Thyroid gland (tissue), 4 donors: ENCODE measurements at regions not wholly inside any gene's neighbourhood (a gene's known extent, or its start where the extent isn't known, plus 50 kb on each side); places are given as distances from the start of the nearest gene placed in this dataset.
"Not testable (repeated sequence)": the region's sequence is repeated elsewhere in the genome, so short reads cannot be mapped to it uniquely, and the experiment has no call there.

Experiments
- POLR2A ChIP-seq, 2 donors: fragments of 450-650 bp; IDR thresholded peaks; one replicate each; pipeline ENCODE4 v1.6.1; 2017; ENCODE audit warnings: antibody characterized with exemption in 2 of 2, mild to moderate bottlenecking in 2 of 2, moderate library complexity in 1 of 2
- TF ChIP-seq, protein P1 (sequence below), 6 experiments: fragments of 200-600 bp in 3 of 6; fragments of 450-650 bp in 3 of 6; sonication (generic) in 3 of 6; IDR thresholded peaks; one replicate each; pipeline ENCODE4 v1.5.1; 2016 to 2019; ENCODE audit warnings: antibody characterized with exemption in 6 of 6, mild to moderate bottlenecking in 2 of 6, inconsistent platforms in 1 of 6, moderate library complexity in 1 of 6

DNA sequence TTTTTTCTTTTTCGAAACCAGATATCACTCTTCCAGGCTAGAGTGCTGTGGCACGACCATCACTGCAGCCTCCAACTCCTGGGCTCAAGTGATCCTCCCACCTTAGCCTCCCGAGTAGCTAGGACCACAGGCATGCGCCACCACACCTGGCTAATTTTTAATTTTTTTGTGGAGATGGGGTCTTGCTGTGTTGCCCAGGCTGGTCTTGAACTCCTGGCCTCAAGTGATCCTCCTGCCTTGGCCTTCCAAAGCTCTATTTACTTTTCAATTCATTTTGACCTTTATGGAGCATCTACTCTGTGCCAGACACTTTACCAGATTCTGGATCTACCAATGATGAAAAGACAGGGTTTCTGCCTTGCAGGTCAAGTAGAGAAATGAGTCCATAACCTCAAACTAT lies 83.3 kb downstream of the NENF start:
- TF ChIP-seq, protein P1, sequence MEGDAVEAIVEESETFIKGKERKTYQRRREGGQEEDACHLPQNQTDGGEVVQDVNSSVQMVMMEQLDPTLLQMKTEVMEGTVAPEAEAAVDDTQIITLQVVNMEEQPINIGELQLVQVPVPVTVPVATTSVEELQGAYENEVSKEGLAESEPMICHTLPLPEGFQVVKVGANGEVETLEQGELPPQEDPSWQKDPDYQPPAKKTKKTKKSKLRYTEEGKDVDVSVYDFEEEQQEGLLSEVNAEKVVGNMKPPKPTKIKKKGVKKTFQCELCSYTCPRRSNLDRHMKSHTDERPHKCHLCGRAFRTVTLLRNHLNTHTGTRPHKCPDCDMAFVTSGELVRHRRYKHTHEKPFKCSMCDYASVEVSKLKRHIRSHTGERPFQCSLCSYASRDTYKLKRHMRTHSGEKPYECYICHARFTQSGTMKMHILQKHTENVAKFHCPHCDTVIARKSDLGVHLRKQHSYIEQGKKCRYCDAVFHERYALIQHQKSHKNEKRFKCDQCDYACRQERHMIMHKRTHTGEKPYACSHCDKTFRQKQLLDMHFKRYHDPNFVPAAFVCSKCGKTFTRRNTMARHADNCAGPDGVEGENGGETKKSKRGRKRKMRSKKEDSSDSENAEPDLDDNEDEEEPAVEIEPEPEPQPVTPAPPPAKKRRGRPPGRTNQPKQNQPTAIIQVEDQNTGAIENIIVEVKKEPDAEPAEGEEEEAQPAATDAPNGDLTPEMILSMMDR (IDR thresholded peaks at IDR 0.05), result not testable (repeated sequence)
- not testable (repeated sequence) for TF ChIP-seq POLR2A (IDR thresholded peaks at IDR 0.05)
